PFSK-1 (cell line): ENCODE measurements at regions not wholly inside any gene's neighbourhood (a gene's known extent, or its start where the extent isn't known, plus 50 kb on each side); places are given as distances from the start of the nearest gene placed in this dataset.

ENCODE experiments used
- POLR2AphosphoS5 ChIP-seq: IDR thresholded peaks from 2 replicates; pipeline ENCODE4 v1.6.1; 2012; ENCODE audit warnings: low read depth, mild to moderate bottlenecking, control low read depth, low read length, moderate library complexity
- SIN3A ChIP-seq: IDR thresholded peaks from 2 replicates; pipeline ENCODE4 v1.6.1; 2012; ENCODE audit warnings: mild to moderate bottlenecking, low read length, moderate library complexity, borderline replicate concordance; ENCODE audit not compliant: insufficient read depth
- TF ChIP-seq, protein P1 (sequence below), 2 experiments: IDR thresholded peaks; 2 replicates each; pipeline versions ENCODE4 v1.6.1 to v1.8.0; 2011 to 2012; ENCODE audit warnings: low read depth in 2 of 2, low read length in 2 of 2, control low read depth in 1 of 2, inconsistent platforms in 1 of 2, mild to moderate bottlenecking in 1 of 2, moderate library complexity in 1 of 2; ENCODE audit not compliant: insufficient read depth in 1 of 2

DNA sequence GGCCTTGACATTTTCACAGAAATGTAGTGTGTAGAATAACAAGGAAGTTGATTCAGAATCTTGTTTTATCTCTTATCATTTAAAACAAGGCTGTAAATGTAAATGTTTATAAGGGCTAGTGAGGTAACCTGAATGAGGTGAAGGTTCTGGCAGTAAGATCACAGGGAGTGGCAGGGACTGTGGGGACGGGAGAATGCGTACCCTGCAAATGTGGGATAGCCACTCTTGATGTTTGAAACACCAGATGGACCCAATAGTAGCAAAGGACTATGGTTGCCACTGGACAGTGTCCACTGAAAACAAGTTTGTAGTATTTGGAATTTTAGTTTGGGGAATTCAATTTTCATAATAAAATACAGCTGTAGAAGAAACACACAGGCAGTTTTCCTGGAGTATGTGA is 155.3 kb downstream of the FHIP1A start:
- TF ChIP-seq POLR2AphosphoS5 (no peak), SIN3A (no peak)
- TF ChIP-seq, protein P1, sequence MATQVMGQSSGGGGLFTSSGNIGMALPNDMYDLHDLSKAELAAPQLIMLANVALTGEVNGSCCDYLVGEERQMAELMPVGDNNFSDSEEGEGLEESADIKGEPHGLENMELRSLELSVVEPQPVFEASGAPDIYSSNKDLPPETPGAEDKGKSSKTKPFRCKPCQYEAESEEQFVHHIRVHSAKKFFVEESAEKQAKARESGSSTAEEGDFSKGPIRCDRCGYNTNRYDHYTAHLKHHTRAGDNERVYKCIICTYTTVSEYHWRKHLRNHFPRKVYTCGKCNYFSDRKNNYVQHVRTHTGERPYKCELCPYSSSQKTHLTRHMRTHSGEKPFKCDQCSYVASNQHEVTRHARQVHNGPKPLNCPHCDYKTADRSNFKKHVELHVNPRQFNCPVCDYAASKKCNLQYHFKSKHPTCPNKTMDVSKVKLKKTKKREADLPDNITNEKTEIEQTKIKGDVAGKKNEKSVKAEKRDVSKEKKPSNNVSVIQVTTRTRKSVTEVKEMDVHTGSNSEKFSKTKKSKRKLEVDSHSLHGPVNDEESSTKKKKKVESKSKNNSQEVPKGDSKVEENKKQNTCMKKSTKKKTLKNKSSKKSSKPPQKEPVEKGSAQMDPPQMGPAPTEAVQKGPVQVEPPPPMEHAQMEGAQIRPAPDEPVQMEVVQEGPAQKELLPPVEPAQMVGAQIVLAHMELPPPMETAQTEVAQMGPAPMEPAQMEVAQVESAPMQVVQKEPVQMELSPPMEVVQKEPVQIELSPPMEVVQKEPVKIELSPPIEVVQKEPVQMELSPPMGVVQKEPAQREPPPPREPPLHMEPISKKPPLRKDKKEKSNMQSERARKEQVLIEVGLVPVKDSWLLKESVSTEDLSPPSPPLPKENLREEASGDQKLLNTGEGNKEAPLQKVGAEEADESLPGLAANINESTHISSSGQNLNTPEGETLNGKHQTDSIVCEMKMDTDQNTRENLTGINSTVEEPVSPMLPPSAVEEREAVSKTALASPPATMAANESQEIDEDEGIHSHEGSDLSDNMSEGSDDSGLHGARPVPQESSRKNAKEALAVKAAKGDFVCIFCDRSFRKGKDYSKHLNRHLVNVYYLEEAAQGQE (IDR thresholded peaks at IDR 0.05; ENCODE audit: insufficient read depth in 1 of 2, low read depth in 2 of 2, low read length in 2 of 2) = no peak
